H1 (cell line): ENCODE measurements at regions not wholly inside any gene's neighbourhood (a gene's known extent, or its start where the extent isn't known, plus 50 kb on each side); places are given as distances from the start of the nearest gene placed in this dataset.
"Not testable (repeated sequence)": the region's sequence is repeated elsewhere in the genome, so short reads cannot be mapped to it uniquely, and the experiment has no call there.

Experiments
- CTCF ChIP-seq, 3 experiments: IDR thresholded peaks; 1 replicate in 2 of 3; 2 replicates in 1 of 3; pipeline versions ENCODE4 v1.5.1 to v1.6.1; 2011; ENCODE audit warnings: low read length in 3 of 3, mild to moderate bottlenecking in 3 of 3, inconsistent platforms in 2 of 3, low read depth in 1 of 3, moderate library complexity in 1 of 3; ENCODE audit not compliant: insufficient read depth in 1 of 3; ENCODE audit errors: control extremely low read depth in 1 of 3
- POLR2A ChIP-seq, 2 experiments: IDR thresholded peaks; 1 replicate in 1 of 2; 2 replicates in 1 of 2; pipeline ENCODE4 v1.6.1; 2011; ENCODE audit warnings: low read depth in 2 of 2, low read length in 2 of 2, mild to moderate bottlenecking in 2 of 2; ENCODE audit errors: control extremely low read depth in 1 of 2
- POLR2AphosphoS5 ChIP-seq: IDR thresholded peaks from 2 replicates; pipeline ENCODE4 v1.6.1; 2011; ENCODE audit warnings: low read depth, low read length
- TCF12 ChIP-seq: IDR thresholded peaks from 2 replicates; pipeline ENCODE4 v1.6.1; 2011; ENCODE audit warnings: low read depth, mild to moderate bottlenecking, low read length

GRCh38 chr10:35272401-35272800 lies 63.9 kb upstream of the CCNY start:
- not testable (repeated sequence) for TF ChIP-seq POLR2AphosphoS5; CTCF (IDR thresholded peaks at IDR 0.05; ENCODE audit: control extremely low read depth in 1 of 3, insufficient read depth in 1 of 3, low read depth in 1 of 3, low read length in 3 of 3); POLR2A (IDR thresholded peaks at IDR 0.05; ENCODE audit: control extremely low read depth in 1 of 2, low read depth in 2 of 2, low read length in 2 of 2); TCF12
